ENCODE measurements at regions not wholly inside any gene's neighbourhood (a gene's known extent, or its start where the extent isn't known, plus 50 kb on each side); places are given as distances from the start of the nearest gene placed in this dataset.

GRCh38 chrX:45955661-45956060, 589.6 kb downstream of the ZNF674 start:
- intact Hi-C loops (cut with micrococcal nuclease) (no loop called here), in situ Hi-C loops (cut with MboI) (no loop called here)
- FAIRE-seq, result no peak
- TF ChIP-seq RBM39 (optimal IDR thresholded peaks at IDR 0.05; ENCODE audit: low read depth, low read length), result no peak
- TF ChIP-seq SMARCC2 (IDR thresholded peaks at IDR 0.05; ENCODE audit: low read depth), result no peak
- TF ChIP-seq ZBTB40 (IDR thresholded peaks at IDR 0.05), result no peak
- no peak for TF ChIP-seq ZBTB40 (CRISPR knock-in tag; IDR thresholded peaks at IDR 0.05)
- TF ChIP-seq ZEB2 (IDR thresholded peaks at IDR 0.05), result no peak
- no peak for TF ChIP-seq ARID1B (IDR thresholded peaks at IDR 0.05)
- TF ChIP-seq NFYB (IDR thresholded peaks at IDR 0.05; ENCODE audit: extremely low read depth, insufficient read length), result no peak
- TF ChIP-seq IRF1 (CRISPR knock-in tag; IDR thresholded peaks at IDR 0.05; ENCODE audit: borderline replicate concordance), result no peak
- TF ChIP-seq ZNF639 (CRISPR knock-in tag; conservative IDR thresholded peaks at IDR 0.05 in 1 of 2, IDR thresholded peaks at IDR 0.05 in 1 of 2), result no peak
- no peak for TF ChIP-seq RBM15 (IDR thresholded peaks at IDR 0.05; ENCODE audit: insufficient read depth, low read length)
- no peak for TF ChIP-seq SRSF1 (IDR thresholded peaks at IDR 0.05; ENCODE audit: low read depth, low read length)
- no peak for TF ChIP-seq GABPA (tag; conservative IDR thresholded peaks at IDR 0.05; ENCODE audit: low read depth)
- TF ChIP-seq NCOA1 (IDR thresholded peaks at IDR 0.05; ENCODE audit: low read depth), result no peak

More at GRCh38 chrX:45955661-45956060, 589.6 kb downstream of the ZNF674 start:
- WGBS (ENCODE audit: insufficient coverage, low coverage, missing lambda C conversion rate), result 0% methylated on average over 1 of the region's 1 CpG
- Histone ChIP-seq H2AFZ (ENCODE audit: low read depth, low read length) (no peak overlapping the region), H3K27me3 (ENCODE audit: control insufficient read depth in 2 of 2, insufficient read depth in 2 of 2, low read length in 2 of 2) (no peaks in the 10 kb centered on the region), H3K4me2 (ENCODE audit: insufficient read depth, low read length) (no peak overlapping the region), H3K9me1 (ENCODE audit: control insufficient read depth, insufficient read depth, low read length) (no peaks in the 10 kb centered on the region), H3K27ac (ENCODE audit: extremely low read depth, low read depth, low read length) (no peak overlapping the region), H3K79me2 (ENCODE audit: control insufficient read depth, insufficient read depth, low read length) (no peaks in the 10 kb centered on the region), H3K9ac (ENCODE audit: insufficient read depth in 1 of 2, low read depth in 2 of 2, low read length in 2 of 2) (no peak overlapping the region), H3K9me3 (replicated peaks; ENCODE audit: control insufficient read depth, insufficient read depth, low read depth, low read length) (no peaks in the 10 kb centered on the region), H3K4me3 (no peak overlapping the region), H4K20me1 (replicated peaks; ENCODE audit: control insufficient read depth, insufficient read depth, low read length) (no peaks in the 10 kb centered on the region), H3K36me3 (ENCODE audit: control insufficient read depth, insufficient read depth, low read length) (no peaks in the 10 kb centered on the region), H3K4me1 (replicated peaks in 1 of 2; ENCODE audit: control insufficient read depth in 2 of 2, insufficient read depth in 2 of 2, low read length in 2 of 2) (no peaks in the 10 kb centered on the region)
- ATAC-seq (no peak), DNase-seq (ENCODE audit: extremely low read depth in 1 of 4, low spot score in 3 of 4) (no peak)
- ChIA-PET POLR2A (no interaction called here), CTCF (ENCODE audit: low intra/inter-chr PET ratio) (no interaction called here)
- BruUV-seq (replicated peaks), result no TSS peak
